Trophoblast cell (in vitro differentiated cells and primary cell): ENCODE measurements at regions not wholly inside any gene's neighbourhood (a gene's known extent, or its start where the extent isn't known, plus 50 kb on each side); places are given as distances from the start of the nearest gene placed in this dataset.

Experiments used
- DNase-seq, 2 donors: peaks; one replicate each; pipeline ENCODE4 v3.0.0-alpha.2; 2016
- H2AFZ ChIP-seq: 2 replicates; pipeline ENCODE4 v1.6.1; 2013; ENCODE audit warnings: low read length, moderate library complexity, mild to moderate bottlenecking; ENCODE audit not compliant: insufficient read depth, poor library complexity
- H2AK5ac ChIP-seq: 2 replicates; pipeline ENCODE4 v1.6.1; 2013; ENCODE audit warnings: mild to moderate bottlenecking, low read length
- H2BK120ac ChIP-seq: 2 replicates; pipeline ENCODE4 v1.6.1; 2013; ENCODE audit warnings: low read length, mild to moderate bottlenecking, moderate library complexity; ENCODE audit not compliant: insufficient read depth, poor library complexity
- H2BK12ac ChIP-seq: 2 replicates; pipeline ENCODE4 v1.6.1; 2013; ENCODE audit warnings: mild to moderate bottlenecking, low read length, moderate library complexity
- H2BK5ac ChIP-seq: 2 replicates; pipeline ENCODE4 v1.6.1; 2013; ENCODE audit warnings: low read length, low read depth, moderate library complexity, mild to moderate bottlenecking; ENCODE audit not compliant: poor library complexity
- H3K14ac ChIP-seq: 2 replicates; pipeline ENCODE4 v1.6.1; 2013; ENCODE audit warnings: mild to moderate bottlenecking, low read length
- H3K18ac ChIP-seq: 2 replicates; pipeline ENCODE4 v1.6.1; 2013; ENCODE audit warnings: mild to moderate bottlenecking, low read length
- H3K23ac ChIP-seq: 2 replicates; pipeline ENCODE4 v1.6.1; 2013; ENCODE audit warnings: low read length
- H3K27ac ChIP-seq: 2 replicates; pipeline ENCODE4 v1.5.1; 2013; ENCODE audit warnings: low read depth, mild to moderate bottlenecking, inconsistent platforms, low read length, moderate library complexity
- H3K27me3 ChIP-seq: 2 replicates; pipeline ENCODE4 v1.6.1; 2013; ENCODE audit warnings: inconsistent platforms, mild to moderate bottlenecking, low read length, moderate library complexity; ENCODE audit not compliant: insufficient read depth
- H3K36me3 ChIP-seq, 2 experiments: 1 replicate in 1 of 2; 2 replicates in 1 of 2; pipeline ENCODE4 v1.6.1; 2013; ENCODE audit warnings: low read length in 2 of 2, mild to moderate bottlenecking in 2 of 2, moderate library complexity in 1 of 2; ENCODE audit not compliant: insufficient read depth in 2 of 2, control insufficient read depth in 1 of 2
- H3K4ac ChIP-seq: 2 replicates; pipeline ENCODE4 v1.6.1; 2013; ENCODE audit warnings: low read depth, mild to moderate bottlenecking, low read length, moderate library complexity
- H3K4me1 ChIP-seq, 2 experiments: 1 replicate in 1 of 2; 2 replicates in 1 of 2; pipeline ENCODE4 v1.6.1; 2013; ENCODE audit warnings: low read length in 2 of 2, mild to moderate bottlenecking in 2 of 2, moderate library complexity in 1 of 2; ENCODE audit not compliant: insufficient read depth in 2 of 2, control insufficient read depth in 1 of 2
- H3K4me2 ChIP-seq: 2 replicates; pipeline ENCODE4 v1.6.1; 2013; ENCODE audit warnings: inconsistent platforms, mild to moderate bottlenecking, low read length, moderate library complexity
- H3K4me3 ChIP-seq: 2 replicates; pipeline ENCODE4 v1.5.1; 2013; ENCODE audit warnings: mild to moderate bottlenecking, low read depth, low read length, inconsistent platforms
- H3K79me1 ChIP-seq: one replicate; pipeline ENCODE4 v1.6.1; 2013; ENCODE audit warnings: low read length
- H3K79me2 ChIP-seq: 2 replicates; pipeline ENCODE4 v1.6.1; 2013; ENCODE audit warnings: low read length, mild to moderate bottlenecking; ENCODE audit not compliant: control insufficient read depth, insufficient read depth, poor library complexity
- H3K9ac ChIP-seq: 2 replicates; pipeline ENCODE4 v1.6.1; 2013; ENCODE audit warnings: mild to moderate bottlenecking, low read length
- H3K9me3 ChIP-seq: 2 replicates; pipeline ENCODE4 v1.6.1; 2013; ENCODE audit warnings: low read depth, mild to moderate bottlenecking, control low read depth, inconsistent platforms, low read length; ENCODE audit not compliant: insufficient read depth
- H4K12ac ChIP-seq: 2 replicates; pipeline ENCODE4 v1.6.1; 2013; ENCODE audit warnings: low read depth, mild to moderate bottlenecking, low read length, moderate library complexity
- H4K8ac ChIP-seq: 2 replicates; pipeline ENCODE4 v1.6.1; 2013; ENCODE audit warnings: low read depth, mild to moderate bottlenecking, low read length, moderate library complexity
- H4K91ac ChIP-seq: one replicate; pipeline ENCODE4 v1.6.1; 2013; ENCODE audit warnings: low read depth, mild to moderate bottlenecking, low read length, moderate library complexity
- WGBS: extraction: QIAGEN DNeasy Blood & Tissue Kit; methylation state at CpG from one replicate; pipeline ENCODE4 v1.1.7; 2013; ENCODE audit warnings: missing lambda C conversion rate; ENCODE audit not compliant: insufficient read length, insufficient coverage; ENCODE audit errors: extremely low coverage; 5-methylcytosine and 5-hydroxymethylcytosine counted together

DNA sequence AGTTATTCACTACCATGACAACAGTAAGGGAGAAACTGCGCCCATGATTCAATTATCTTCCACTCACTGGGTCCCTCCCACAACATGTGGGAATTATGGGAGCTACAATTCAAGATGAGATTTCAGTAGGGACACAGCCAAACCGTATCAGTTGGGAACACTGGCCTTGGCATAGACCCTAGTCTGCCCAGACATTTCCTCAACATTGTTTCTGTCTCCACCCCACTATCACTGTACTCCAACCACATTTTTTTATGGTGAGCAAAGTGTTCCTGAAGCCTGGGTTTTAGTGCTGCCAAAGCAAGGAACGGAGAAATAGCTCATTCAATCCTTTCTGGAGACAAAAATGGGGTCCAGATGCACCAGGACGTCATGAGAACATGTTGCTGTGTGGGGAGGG lies 122.6 kb upstream of the CCDC179 start:
- H3K27ac ChIP-seq: no peak overlapping the region
- no peak overlapping the region for H4K12ac ChIP-seq
- no peak overlapping the region for H3K14ac ChIP-seq
- WGBS: no CpG with 5 or more reads among the region's 4 CpGs
- no peak overlapping the region for H4K91ac ChIP-seq
- H2AFZ ChIP-seq: no peak overlapping the region
- H2BK12ac ChIP-seq: no peak overlapping the region
- no peaks in the 10 kb centered on the region for H3K4me1 ChIP-seq
- H3K4ac ChIP-seq: no peak overlapping the region
- no peak overlapping the region for H2BK120ac ChIP-seq
- H3K4me3 ChIP-seq: no peak overlapping the region
- H3K4me2 ChIP-seq: no peak overlapping the region
- H3K18ac ChIP-seq: no peak overlapping the region
- no peak overlapping the region for H4K8ac ChIP-seq
- H3K36me3 ChIP-seq: no peaks in the 10 kb centered on the region
- no peak for DNase-seq
- no peak overlapping the region for H2AK5ac ChIP-seq
- H3K27me3 ChIP-seq: no peaks in the 10 kb centered on the region
- H2BK5ac ChIP-seq: no peak overlapping the region
- no peaks in the 10 kb centered on the region for H3K79me2 ChIP-seq
- H3K23ac ChIP-seq: no peak overlapping the region
- H3K9me3 ChIP-seq: peaks cover 3% of the 10 kb centered on the region
- H3K9ac ChIP-seq: no peak overlapping the region
- no peaks in the 10 kb centered on the region for H3K79me1 ChIP-seq

DNA sequence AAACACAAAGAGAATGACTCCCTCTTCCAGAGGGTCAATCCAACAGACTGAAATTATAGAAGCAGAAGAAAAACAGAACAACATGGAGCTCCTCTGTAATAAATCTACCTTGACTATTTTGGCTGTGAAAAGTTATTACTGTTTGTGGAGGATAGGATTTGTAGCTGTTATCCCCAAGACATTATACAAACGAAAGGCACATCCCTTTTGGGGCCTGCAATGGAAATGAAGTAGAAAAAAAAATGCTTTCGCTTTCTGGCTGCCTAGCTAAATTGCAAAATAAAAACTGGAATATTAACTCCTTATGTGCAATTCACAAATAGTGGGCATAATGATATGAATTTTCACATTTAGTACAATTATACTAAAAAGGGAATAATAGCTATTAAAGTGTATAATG lies 123.8 kb upstream of the CCDC179 start:
- H2AFZ ChIP-seq: no peak overlapping the region
- no peaks in the 10 kb centered on the region for H3K79me2 ChIP-seq
- peaks cover 6% of the 10 kb centered on the region for H3K9me3 ChIP-seq
- H4K12ac ChIP-seq: no peak overlapping the region
- no peak overlapping the region for H4K91ac ChIP-seq
- H4K8ac ChIP-seq: no peak overlapping the region
- no peak for DNase-seq
- H3K27ac ChIP-seq: no peak overlapping the region
- H3K36me3 ChIP-seq: no peaks in the 10 kb centered on the region
- no peaks in the 10 kb centered on the region for H3K79me1 ChIP-seq
- H3K9ac ChIP-seq: no peak overlapping the region
- H3K27me3 ChIP-seq: no peaks in the 10 kb centered on the region
- no peak overlapping the region for H2BK12ac ChIP-seq
- H3K14ac ChIP-seq: no peak overlapping the region
- no peak overlapping the region for H3K4ac ChIP-seq
- H2AK5ac ChIP-seq: no peak overlapping the region
- WGBS: no CpG with 5 or more reads among the region's 2 CpGs
- no peak overlapping the region for H3K18ac ChIP-seq
- H3K23ac ChIP-seq: no peak overlapping the region
- H3K4me2 ChIP-seq: no peak overlapping the region
- no peak overlapping the region for H2BK120ac ChIP-seq
- H3K4me1 ChIP-seq: no peaks in the 10 kb centered on the region
- H2BK5ac ChIP-seq: no peak overlapping the region
- H3K4me3 ChIP-seq: no peak overlapping the region

DNA sequence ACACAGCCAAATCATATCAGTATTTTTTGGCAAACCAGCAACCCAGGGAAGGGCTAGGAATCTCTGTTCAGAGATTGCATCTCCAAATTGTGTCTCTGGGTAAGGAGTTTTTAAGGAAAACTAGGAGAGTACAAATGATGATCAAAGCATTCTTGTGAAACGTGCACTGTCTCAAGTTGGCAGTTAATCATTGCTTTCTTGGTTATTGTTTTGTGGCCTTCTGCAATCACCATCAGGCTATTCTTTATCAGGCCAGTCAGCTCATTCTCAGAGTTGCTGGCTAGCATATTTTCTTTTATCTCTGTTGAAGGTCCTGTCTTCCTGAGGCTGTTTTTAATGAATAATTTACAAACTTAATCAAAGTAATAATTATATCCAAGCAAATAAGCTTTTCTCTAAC lies 129.1 kb upstream of the CCDC179 start:
- Histone ChIP-seq H3K27ac (no peak overlapping the region), H3K23ac (no peak overlapping the region)
- WGBS: no CpG with 5 or more reads among the region's 1 CpG

DNA sequence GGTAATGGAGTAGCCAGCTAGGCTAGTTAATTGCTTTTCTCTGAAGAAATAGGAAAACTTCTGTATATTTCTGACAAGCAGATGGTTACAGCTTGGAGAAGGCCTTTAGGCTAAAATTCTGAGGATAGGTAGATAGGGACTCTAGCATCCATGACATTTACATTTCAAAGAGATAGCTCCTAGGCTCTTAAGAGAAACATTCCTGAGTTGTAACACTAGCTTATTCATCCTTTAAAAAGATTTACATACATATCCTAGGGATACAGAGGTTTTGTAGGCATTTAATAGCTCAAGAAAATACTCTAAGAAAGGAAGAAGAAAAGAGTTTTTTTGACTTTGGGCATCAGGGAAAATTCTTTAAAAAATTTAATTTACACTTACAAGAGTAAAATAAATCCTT lies 130.9 kb upstream of the CCDC179 start:
- no peak overlapping the region for H3K23ac ChIP-seq
- H2BK5ac ChIP-seq: no peak overlapping the region
- H3K27me3 ChIP-seq: no peaks in the 10 kb centered on the region
- no peak overlapping the region for H3K27ac ChIP-seq
- no peak overlapping the region for H3K9ac ChIP-seq
- no peaks in the 10 kb centered on the region for H3K79me2 ChIP-seq
- H3K4me1 ChIP-seq: no peaks in the 10 kb centered on the region
- H3K4ac ChIP-seq: no peak overlapping the region
- no peaks in the 10 kb centered on the region for H3K79me1 ChIP-seq
- H4K12ac ChIP-seq: no peak overlapping the region
- no peak overlapping the region for H3K4me2 ChIP-seq
- H4K91ac ChIP-seq: no peak overlapping the region
- H2BK120ac ChIP-seq: no peak overlapping the region
- no peak overlapping the region for H2AK5ac ChIP-seq
- no peak overlapping the region for H3K14ac ChIP-seq
- no peaks in the 10 kb centered on the region for H3K36me3 ChIP-seq
- peaks cover 8% of the 10 kb centered on the region for H3K9me3 ChIP-seq
- no peak overlapping the region for H4K8ac ChIP-seq
- no peak overlapping the region for H2AFZ ChIP-seq
- H3K18ac ChIP-seq: no peak overlapping the region
- H2BK12ac ChIP-seq: no peak overlapping the region
- H3K4me3 ChIP-seq: no peak overlapping the region
- peak in 1 of 2 donors; percentile 31 for DNase-seq

More for the DNA sequence above, 129.1 kb upstream of the CCDC179 start:
- Histone ChIP-seq H2AK5ac (no peak overlapping the region), H2BK120ac (no peak overlapping the region), H3K4me1 (no peaks in the 10 kb centered on the region), H3K9me3 (peaks cover 8% of the 10 kb centered on the region), H3K18ac (no peak overlapping the region), H3K4me2 (no peak overlapping the region), H3K4me3 (no peak overlapping the region), H3K79me2 (no peaks in the 10 kb centered on the region), H3K4ac (no peak overlapping the region), H3K36me3 (no peaks in the 10 kb centered on the region), H4K8ac (no peak overlapping the region), H3K9ac (no peak overlapping the region), H4K12ac (no peak overlapping the region), H2BK5ac (no peak overlapping the region), H3K79me1 (no peaks in the 10 kb centered on the region), H3K14ac (no peak overlapping the region), H2AFZ (no peak overlapping the region), H3K27me3 (no peaks in the 10 kb centered on the region), H2BK12ac (no peak overlapping the region), H4K91ac (no peak overlapping the region)
- no peak for DNase-seq
